HG03108 (cell line): ENCODE measurements at regions not wholly inside any gene's neighbourhood (a gene's known extent, or its start where the extent isn't known, plus 50 kb on each side); places are given as distances from the start of the nearest gene placed in this dataset.
"Not testable (repeated sequence)": the region's sequence is repeated elsewhere in the genome, so short reads cannot be mapped to it uniquely, and the experiment has no call there.

Source experiments
- ATAC-seq: cut with Tn5 transposase; IDR thresholded peaks from one replicate; pipeline ENCODE4 v1.9.1; 2021; ENCODE audit warnings: moderate library complexity; ENCODE audit not compliant: unreplicated experiment

DNA sequence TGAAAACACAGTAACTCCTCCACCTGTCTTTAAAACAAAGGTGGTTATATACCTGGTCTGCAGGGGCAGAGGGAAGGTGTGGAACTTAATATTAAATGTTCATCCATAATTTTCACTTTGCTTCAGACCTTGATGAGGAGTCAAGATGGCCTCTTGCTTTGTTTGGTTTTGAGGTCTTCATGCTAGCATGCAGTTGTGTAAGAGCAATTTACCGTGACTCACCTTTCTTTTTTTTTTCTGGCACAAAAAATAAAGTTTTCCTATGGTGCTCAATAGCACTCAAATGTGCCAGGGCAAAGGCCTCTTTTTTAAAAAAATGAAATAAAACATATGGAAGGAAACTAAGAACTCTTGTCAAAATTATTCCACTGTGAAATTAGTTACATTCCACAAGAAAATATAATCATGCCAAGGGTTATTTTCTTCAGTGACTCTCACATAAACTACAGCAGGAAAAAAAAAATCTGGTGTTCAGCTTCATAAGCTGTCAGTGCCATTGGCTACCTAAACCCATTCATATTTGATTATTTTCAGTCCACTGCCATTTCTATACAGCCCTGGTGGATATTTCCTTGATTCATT lies 128.2 kb downstream of the SLC7A11 start:
- no peak for ATAC-seq

DNA sequence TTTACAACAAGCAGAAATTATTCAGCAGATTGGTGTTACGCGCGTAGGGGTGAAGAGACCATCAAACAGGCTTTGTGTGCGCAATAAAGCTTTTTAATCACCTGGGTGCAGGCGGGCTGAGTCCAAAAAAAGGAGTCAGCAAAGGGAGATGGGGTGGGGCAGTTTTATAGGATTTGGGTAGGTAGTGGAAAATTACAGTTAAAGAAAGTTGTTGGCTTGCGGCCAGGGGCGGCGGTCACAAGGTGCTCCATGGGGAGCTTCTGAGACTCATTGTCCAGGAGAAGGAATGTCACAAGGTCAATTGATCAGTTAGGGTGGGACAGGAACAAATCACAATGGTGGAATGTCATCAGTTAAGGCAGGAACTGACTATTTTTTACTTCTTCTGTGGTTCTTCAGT lies 129.3 kb downstream of the SLC7A11 start:
- not testable (repeated sequence) for ATAC-seq

DNA sequence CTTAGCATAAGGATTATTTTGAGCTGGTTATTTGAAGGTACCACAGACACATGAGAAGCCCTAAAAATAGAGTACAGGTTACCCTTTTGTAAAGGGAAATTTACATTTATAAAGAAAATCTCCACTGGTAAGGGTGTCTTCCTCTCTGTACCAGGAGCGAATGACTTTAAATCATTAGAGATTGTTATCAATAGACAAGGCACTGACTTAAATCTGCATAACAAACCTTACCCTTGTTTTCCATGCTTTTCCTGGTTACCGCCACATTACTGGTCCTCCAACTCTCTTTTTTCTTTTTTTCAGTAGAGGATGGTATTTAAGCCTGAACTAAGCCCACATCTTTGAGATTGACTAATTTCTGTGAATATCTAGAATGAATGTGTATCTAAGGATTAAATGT lies 129.8 kb downstream of the SLC7A11 start:
- ATAC-seq = no peak

DNA sequence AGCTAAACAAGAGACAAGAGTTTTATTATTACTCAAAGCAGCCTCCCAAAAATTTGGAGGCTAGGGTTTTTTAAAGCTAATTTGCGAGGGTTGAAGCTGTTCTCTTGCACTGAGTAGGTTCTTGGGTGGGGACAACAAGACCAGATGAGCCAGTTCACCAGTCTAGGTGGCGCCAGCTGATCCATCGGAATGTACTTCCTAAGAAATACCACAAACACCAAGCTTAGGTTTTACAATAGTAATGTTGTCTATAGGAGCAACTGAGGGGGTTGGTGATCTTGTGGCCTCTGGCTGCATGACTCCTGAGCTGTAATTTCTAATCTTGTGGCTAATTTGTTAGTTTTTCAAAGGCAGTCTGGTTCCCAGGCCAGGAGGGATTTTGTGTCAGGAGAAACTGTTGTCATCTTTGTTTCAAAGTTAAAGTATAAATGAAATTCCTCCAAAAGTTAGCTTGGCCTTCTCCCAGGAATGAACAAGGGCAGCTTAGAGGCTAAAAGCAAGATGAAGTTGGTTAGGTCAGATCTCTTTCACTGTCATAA lies 130.6 kb downstream of the SLC7A11 start:
- ATAC-seq = no peak

DNA sequence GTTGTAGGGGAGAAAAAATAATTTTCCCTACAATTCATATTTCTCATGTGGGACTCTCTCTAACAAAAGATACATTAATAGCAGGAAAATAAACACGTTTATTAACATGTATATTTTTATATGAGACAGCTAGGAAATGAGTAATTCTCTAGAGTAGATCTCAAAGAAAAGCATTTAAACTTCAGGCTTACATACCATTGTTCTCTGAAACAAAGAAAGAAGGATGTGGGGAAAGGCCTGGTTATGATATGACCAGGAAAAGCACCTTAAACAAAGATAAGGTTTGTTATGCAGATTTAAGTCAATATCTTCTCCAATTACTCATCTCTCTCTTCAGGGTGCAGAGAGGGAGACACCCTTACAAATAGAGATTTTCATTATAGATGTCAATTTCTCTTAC lies 131.3 kb downstream of the SLC7A11 start:
- ATAC-seq = no peak

DNA sequence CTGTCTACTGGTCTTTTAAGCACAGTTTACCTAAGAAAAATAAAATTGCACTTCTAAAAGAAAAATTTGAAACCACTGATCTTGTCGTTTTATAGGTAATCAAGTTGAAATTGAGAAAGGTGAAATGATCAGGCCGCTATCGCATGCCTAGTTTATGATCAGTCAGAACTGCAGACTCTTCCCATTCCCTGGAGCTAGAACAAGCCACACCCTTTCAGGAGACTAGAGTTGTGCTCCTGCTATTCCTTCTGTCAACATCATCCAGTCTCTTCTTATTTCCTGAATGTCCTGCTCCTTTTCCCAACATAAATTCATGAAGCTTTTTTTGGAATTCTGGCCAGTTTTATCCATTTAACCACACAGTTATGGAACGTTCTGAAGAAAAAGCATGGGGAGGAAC lies 135.1 kb downstream of the SLC7A11 start:
- no peak for ATAC-seq

DNA sequence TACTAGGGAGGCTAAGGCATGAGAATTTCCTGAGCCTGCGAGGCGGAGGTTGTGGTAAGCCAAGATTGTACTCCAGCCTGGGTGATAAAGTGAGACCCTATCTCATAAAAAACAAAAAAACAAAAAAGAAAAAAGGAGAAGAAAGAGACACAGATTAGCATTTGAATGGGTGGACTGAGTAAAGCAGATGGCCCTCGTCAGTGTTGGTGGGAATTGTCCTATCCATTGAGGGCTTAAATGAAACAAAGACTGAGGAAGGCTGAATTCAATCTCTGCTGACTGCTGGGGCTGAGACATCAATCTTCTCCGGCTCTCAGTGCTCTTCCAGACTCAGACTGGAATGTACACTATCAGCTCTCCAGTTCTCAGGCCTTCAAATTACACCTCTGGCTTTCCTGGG lies 136.8 kb downstream of the SLC7A11 start:
- no peak for ATAC-seq

DNA sequence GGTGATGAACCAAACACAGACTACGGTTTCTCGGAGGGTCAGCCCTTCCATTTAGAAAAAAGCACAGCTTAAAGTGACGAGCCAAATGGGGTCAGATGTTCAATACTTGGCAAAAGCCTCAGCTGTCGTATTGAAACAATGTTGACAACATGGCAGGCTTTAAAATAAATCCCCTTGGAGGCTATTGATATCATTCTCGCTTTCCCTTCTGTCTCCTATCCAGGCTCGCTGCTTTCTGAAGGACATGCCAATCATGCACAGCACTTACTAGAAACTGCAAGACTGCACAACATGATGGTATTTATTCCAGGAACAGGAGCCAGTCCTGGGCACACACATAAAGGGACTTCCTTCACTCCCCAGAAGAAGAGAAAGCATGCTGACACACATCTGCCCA lies 137.9 kb downstream of the SLC7A11 start:
- ATAC-seq = no peak

DNA sequence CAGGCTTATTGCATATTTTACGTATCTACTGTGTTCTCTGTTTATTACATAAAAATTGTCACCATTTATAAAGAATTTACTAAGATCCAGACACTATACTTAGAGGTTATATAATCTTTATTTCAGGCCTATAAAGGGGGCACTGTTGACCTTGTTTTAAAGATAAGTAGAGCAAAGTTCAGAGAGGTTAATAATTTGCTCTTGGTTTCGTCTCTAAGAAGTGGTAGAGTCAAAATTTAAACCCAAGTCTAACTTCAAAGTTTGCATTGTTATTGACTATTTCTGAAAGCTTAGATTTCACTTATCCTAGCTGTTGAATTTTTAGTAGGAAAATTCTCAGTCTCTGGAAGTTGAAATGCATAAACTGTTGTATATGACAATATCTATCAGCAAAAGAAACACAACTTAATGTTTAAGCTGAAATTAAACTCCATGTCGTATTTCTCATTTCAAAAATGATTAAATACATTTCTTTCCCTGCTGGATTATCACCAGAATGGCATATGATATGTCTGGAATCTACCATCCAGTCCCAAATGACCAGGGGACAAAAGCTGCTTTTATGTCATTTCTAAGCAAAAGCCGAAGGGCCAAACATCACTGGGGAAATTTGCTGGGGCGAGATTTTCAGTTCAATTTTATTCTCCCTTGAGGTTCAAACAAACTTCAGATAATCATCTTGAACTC lies 138.4 kb downstream of the SLC7A11 start:
- ATAC-seq = no peak

DNA sequence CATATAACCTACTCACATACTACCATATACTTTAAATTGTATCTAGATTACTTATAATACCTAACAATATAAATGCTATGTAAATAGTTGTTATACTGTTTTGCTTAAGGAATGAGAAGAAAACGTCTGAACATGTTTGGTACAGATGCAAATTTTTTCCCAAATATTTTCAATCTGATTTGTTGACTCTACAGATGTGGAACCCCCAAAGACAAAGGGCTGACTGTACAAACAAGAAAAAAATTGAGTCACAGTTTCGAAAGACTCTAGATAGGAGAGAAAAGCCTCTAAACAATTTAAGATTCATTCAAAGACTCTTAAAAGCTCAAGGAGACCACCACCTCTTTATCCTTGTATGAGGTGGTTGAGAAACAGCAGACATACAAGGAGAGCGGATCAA lies 142.8 kb downstream of the SLC7A11 start:
- ATAC-seq = no peak

DNA sequence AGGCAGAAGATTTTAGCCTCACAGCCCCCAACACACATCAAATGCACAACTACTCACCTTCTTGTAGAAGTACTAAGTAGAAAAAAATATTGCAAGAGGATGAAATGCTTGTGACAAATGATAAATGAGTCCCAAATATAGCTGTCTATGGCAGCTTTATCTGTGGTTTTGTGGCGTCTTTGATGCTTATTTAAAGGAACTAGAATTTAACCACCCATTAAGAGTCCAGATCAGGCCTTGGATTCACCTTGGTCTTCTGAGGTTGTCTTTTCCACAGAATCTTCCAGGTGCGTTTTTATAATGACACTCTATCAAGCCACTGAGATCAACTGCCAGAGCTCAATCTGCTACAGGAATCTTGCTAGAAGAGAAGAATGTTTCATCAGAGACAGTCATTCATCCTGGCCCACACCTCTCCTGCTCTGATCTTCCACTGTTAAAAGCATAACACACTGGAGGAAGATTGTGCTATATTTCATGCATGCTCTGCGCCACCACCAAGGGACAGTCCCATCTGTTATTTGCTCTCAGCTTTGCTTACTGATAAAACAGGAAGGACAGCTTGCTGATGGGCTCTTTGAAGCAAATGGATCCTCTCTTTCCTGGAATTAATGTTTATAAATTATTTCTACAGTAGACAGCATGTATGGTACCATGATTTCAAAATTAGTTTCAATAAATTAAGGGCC lies 144.1 kb downstream of the SLC7A11 start:
- no peak for ATAC-seq

DNA sequence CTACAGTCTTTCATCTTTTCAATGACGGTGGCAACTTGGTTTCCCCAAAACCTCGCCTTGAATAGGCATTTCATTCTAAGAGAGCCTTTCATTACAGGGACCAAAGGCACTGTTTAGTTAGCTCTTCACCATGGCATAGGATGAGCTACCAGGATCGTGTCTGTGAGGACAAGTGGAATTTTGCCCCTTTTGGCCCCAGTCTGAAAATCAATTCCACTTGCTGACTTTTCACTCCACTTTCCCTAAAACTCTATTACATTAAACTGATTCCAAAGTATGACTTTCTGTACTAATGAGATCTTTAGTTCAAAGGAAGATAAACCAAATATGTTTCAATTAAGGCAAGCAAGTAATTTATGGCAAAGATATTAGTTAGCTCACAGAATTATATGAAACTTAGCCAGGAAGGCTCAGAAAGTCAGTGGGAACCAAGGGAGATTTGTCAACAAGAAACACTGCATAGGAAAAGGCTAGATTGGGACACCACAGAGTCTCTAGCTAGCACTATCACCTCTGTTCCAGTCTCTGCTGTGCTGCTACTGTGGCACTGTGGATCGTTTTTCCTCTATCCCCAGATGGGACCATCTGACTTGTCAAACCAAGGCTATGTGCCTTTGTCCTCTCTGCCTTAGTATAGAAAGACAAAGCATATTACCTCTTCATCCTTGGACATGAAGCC lies 145.6 kb downstream of the SLC7A11 start:
- ATAC-seq = no peak

DNA sequence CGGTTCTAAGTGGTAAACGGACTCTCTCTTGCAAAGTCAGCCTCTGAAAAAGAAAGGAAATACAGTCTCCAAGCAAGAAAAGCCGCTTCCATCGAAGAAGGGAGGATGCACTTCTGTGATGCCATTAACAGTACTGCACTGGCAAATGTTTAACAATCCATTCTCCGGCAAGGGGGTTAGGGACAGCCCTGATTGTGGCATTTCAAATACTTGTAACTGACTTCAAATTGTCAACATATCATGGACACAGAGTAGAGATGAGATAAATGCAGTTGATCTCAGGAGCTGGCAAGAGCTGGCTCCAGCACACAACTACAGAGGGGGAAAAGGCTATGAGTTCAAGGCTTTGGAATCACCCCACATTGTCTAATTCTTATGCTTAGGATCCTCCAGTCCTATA lies 146.8 kb downstream of the SLC7A11 start:
- no peak for ATAC-seq

DNA sequence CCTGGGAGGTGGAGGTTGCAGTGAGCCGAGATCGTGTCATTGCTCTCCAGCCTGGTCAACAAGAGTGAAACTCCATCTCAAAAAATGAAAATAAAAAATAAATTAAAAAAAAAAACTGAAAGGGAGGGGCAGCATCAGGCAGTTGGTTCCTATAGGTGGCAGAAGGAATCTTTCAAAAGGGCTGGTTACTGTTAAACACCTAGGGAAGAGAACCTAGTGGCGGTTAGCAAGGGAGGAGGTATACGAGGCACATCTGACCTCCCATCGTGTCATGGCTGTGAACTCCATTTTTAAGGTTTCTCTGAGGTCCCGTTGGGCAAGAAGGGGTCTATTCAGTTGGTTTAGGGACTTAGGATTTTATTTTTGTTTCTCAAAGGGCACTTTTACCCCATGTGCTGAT lies 150.1 kb downstream of the SLC7A11 start:
- ATAC-seq = no peak

DNA sequence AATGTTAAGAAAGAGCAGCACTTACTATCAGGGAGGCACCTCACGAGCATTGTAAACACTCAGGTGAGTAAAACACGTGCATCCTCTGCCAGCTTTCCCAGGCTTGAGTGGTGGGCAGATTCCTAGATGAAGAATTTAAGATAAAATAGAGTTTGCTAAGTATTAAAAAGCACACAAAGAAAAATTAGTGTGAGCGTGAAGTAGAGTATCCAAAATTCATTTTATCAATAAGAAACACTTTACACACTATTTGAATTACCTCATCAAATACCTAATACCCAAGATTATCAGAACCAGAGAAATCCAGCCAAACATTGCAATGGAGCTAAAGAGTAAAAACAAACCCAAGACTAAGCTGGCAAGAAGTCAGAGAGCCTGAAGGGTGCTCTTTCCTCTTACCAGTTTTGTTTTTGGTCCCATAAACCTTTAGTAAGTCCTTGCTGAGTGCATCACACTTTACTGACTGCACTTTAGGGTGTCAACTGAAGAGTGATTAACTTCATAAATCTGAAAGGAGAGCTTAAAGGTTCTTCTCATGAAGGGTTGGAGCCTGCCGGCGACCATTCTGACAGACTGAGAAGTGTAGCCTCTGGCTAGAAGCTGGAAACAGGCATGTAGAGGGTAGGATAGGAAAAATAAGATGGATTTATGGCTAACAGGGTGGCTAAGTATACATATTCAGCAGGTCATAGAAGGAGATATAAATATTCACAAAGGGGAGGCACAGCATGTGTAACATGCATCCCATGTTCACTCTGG lies 151.1 kb downstream of the SLC7A11 start:
- no peak for ATAC-seq

DNA sequence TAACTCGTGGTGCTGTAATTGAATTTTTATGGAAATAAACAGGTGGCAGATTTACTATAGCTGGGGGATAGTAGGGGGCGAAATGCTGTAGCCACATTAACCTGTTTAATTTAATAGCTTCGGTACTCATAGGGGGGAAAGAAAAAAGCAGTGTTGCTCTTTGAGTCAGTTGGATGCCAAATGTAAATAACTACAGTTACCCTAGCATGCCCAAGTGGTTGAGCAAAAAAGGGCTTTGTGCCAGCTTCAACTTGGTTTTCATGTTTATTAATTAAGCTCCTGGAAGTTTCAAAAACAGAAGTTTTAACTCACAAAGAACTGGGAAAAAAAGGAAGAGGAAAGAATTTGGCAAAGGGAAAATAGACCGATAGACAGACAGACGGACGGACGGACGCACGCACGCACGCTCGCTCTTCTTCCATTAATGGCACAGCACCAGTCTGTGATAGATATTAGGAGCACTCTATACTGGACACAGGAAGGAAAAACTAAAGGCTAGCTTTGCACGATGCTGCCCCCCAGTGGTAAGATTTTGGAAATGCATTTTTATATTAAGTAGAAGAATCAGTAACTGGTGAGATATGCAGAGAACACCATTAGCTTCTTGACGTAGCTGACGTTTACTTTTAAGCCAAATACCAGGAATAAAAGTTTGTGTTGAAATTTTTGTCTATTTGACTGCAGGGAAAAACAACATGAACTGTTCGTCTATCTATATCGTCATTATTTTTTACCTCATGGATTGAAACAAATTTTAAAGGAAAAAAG lies 151.8 kb downstream of the SLC7A11 start:
- peak; percentile 83 for ATAC-seq

DNA sequence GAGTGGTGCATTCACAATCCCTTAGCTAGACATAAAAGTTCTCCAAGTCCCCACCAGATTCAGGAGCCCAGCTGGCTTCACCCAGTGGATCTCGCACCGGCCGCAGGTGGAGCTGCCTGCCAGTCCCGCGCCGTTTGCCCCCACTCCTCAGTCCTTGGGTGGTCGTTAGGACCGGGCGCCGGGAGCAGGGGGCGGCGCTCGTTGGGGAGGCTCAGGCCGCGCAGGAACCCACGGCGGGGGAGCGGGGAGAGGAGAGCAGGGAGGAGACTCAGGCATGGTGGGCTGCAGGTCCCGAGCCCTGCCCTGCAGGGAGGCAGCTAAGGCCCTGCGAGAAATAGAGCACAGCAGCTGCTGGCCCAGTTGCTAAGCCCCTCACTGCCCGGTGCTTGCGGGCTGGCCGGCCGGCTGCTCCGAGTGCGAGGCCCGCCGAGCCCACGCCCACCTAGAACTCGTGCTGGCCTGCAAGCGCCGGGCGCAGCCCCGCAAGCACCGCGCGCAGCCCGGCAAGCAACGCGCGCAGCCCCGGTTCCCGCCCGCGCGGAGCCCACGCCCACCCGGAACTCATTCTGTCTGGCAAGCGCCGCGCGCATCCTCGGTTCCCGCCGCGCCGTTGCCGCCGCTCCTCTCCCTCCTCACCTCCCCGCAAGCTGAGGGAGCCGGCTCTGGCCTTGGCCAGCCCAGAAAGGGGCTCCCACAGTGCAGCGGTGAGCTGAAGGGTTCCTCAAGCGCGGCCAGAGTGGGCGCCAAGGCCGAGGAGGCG lies 153.5 kb downstream of the SLC7A11 start:
- ATAC-seq = no peak

DNA sequence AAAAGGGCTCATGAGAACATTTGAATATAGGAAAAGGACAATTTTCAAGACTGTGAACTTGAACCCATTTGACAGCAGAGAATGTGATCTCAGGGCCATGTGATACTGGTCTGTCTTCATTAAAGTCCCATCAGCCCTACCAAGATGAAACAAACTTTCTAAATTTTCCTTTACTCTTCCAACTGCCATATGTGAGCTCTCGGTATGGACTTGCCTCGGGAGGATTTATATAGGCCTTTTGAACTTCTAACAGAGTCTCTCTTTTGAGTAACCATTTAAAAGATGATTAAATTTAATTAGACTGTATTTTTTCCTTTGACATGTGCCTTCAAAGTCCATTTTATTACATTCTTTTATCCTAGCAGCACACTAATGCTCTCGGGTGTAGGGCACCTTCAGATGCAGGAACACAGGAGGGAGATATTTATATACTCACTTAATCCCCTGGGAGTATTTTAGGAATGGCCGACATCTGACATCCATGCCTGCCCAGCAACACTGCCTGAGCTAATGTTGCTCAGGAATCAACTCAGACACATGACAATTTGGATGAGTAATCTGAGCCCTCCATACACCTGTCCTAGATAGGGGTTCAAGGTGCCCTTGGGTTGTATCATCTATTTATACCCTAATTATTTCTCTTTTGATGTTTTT lies 155.0 kb downstream of the SLC7A11 start:
- ATAC-seq = no peak

DNA sequence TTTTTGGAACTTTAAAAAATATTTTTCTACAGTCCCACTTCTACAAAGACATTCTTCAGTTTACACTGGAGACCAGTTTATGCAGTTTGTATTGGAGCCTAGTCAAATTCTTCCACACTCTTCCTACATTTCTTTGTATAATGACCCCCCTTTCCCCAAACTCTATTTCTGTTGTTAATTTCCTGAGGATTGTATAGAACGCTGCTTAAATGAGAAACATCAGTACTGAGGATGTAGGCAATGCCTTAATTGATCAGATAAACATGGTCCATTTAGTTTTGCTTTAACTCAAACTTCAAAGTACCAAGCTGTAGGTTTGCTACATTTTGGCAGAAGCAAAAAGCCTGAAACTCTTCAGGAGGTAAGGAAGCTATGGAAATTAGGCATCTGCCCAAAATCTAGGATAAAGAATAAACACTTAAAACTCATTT lies 155.5 kb downstream of the SLC7A11 start:
- ATAC-seq = no peak
